GM12865 (cell line): ENCODE measurements at regions not wholly inside any gene's neighbourhood (a gene's known extent, or its start where the extent isn't known, plus 50 kb on each side); places are given as distances from the start of the nearest gene placed in this dataset.

ENCODE experiments used
- DNase-seq: peaks from one replicate; pipeline ENCODE4 v3.0.0; 2010; ENCODE audit warnings: low read depth
- H3K4me3 ChIP-seq: 2 replicates; pipeline ENCODE4 v1.5.1; 2011; ENCODE audit warnings: mild to moderate bottlenecking, low read depth, low read length, control low read depth
- CTCF ChIP-seq: IDR thresholded peaks from 2 replicates; pipeline ENCODE4 v1.5.1; 2011; ENCODE audit warnings: low read length, control low read depth, low read depth, inconsistent platforms; ENCODE audit not compliant: insufficient read depth; ENCODE audit errors: missing control alignments

GRCh38 chr5:21694567-21694966, 1158.6 kb downstream of the CDH12 start:
- no peak for TF ChIP-seq CTCF
- H3K4me3 ChIP-seq = no peak overlapping the region
- no peak for DNase-seq

DNA sequence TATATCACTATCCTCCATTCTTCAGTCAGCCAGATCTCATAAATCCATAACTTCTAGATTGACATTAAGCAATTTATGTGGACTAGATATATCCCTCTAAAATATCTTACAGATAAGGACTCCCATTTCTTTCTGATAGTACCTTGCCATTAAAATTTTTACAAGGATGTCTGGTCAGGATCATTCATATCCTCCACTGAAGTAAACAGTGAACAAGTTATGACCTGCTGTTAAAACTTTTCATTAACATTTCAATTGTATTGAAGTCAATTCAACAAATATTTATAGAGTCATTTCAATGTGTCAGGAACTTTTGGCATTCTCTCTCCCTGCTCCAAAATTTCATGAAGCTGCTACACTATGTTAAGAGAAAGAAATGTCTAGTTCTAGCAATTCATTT, 1159.6 kb downstream of the CDH12 start:
- no peak for DNase-seq
- no peak for TF ChIP-seq CTCF

DNA sequence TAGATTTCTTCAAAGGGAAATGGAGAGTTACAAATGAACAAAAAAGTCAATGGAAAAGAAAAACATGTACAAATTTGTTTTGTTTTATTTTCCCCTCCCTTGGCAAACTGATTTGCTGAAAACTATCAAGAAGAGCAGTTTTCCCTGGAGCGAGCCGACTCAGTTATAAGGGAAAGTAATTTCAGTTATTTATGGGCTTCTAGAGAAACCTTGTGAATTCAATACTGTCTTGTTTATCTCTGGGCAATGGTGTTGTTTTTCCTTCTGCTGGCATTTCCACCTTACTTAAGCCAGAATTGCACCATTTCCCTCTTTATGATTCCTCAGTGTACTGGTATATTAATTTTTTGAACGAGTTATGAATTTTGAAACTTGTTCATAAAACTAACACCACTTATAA, 1163.6 kb downstream of the CDH12 start:
- no peak for TF ChIP-seq CTCF
- no peak overlapping the region for H3K4me3 ChIP-seq
- DNase-seq = no peak

More for the DNA sequence above, 1159.6 kb downstream of the CDH12 start:
- H3K4me3 ChIP-seq = no peak overlapping the region

GRCh38 chr5:21688655-21689054, 1164.5 kb downstream of the CDH12 start:
- H3K4me3 ChIP-seq = no peak overlapping the region
- no peak for DNase-seq
- no peak for TF ChIP-seq CTCF

- H3K4me3 ChIP-seq = no peak overlapping the region
- no peak for TF ChIP-seq CTCF
- DNase-seq = no peak
These were observed 1165.5 kb downstream of the CDH12 start for GRCh38 chr5:21687621-21688020.

DNA sequence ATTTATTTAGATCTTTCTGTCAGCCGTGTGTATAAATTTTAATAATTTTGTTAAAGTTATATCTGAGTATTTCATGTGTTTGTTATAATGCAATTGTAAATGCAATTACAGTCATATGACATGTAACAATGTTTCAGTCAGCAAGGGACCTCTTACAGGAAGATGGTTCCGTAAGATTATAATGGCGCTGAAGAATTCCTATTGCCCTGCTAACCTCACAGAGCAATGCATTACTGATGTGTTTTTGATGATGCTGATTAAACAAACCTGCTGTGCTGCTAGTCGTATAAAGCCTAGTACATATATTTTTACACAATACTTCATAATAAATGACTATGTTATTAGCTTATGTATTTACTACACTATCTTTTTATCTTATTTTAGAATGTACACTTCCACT, 1166.4 kb downstream of the CDH12 start:
- DNase-seq = no peak
- H3K4me3 ChIP-seq = no peak overlapping the region
- no peak for TF ChIP-seq CTCF

DNA sequence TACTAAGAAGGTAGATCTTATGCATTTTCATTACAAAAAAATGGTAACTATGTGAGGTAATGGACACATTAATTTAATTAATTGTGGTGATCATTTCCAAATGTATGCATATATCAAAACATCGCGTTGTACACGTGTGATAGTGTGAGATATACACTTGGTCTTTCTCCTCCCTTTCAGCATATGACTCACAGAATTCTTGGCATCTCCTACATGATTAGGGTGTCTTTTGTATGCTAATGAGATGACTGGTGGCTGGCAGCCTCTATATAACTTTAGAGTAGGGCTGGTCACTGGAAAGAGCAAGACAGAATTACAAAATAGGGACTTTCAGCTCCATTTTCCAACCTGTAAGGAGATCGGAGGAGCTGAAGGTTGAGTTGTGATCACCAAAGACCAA, 1167.6 kb downstream of the CDH12 start:
- no peak overlapping the region for H3K4me3 ChIP-seq
- no peak for DNase-seq
- no peak for TF ChIP-seq CTCF
